Stimulated activated CD4-positive, alpha-beta T cell treated with anti-CD3 and anti-CD28 coated beads, TNF-alpha, amount 100 ng/mL, for 24 hours (primary cell): ENCODE measurements at regions not wholly inside any gene's neighbourhood (a gene's known extent, or its start where the extent isn't known, plus 50 kb on each side); places are given as distances from the start of the nearest gene placed in this dataset.
"Not testable (repeated sequence)": the region's sequence is repeated elsewhere in the genome, so short reads cannot be mapped to it uniquely, and the experiment has no call there.

Experiments used
- DNase-seq, 3 experiments: peaks; one replicate each; pipeline ENCODE4 v3.0.0-alpha.2; 2020; ENCODE audit warnings: low read depth in 3 of 3

DNA sequence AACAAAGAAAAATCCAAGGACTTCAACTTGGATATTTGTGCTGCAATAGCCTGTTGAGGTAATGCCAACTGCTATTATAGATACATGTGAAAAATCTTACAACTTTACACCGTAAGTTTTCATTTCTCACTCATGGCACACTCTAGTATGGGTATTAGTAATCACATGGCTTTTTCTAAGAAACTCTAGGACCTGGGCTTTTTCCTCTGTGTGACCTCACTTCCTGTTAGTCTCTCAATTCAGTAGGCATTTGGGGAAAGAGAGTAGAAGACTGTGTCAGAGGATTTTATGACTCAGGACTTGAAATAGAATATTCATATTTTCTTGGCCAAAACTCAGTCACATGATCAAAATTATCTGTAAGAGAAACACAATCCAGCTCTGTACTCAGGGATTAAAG, 1049.9 kb downstream of the REEP3 start:
- DNase-seq = no peak

DNA sequence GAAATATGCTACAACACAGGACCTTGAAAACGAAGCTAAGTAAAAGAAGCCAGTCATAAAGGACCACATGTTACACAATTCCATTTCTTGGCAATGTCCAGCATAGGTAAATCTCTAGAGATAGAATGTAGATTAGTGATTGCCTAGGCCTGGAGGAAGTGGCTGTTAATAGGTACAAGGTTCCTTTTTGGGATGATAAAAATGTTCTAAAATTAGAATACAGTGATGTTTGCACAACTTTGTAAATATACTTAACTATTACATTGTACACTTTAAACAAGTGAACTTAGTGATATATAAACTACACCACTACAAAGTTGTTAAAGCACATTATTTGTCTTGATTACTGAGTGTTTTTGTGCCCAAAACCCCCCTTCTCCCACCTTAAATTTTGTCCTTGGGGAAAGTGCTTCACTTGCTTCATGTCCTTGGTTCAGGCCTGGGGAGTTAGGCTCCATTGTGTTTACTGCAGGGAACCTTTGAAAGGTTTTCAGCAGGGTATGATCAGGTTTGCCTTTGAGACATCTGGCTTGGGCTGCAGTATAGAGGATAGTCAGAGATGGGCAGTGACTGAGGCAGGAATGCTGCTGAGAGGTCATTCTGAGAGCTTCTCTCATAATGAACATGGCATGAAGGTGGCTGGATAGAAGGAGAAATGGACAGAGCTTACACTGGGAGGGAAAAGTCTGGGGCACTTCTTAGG, 1052.6 kb downstream of the REEP3 start:
- no peak for DNase-seq

DNA sequence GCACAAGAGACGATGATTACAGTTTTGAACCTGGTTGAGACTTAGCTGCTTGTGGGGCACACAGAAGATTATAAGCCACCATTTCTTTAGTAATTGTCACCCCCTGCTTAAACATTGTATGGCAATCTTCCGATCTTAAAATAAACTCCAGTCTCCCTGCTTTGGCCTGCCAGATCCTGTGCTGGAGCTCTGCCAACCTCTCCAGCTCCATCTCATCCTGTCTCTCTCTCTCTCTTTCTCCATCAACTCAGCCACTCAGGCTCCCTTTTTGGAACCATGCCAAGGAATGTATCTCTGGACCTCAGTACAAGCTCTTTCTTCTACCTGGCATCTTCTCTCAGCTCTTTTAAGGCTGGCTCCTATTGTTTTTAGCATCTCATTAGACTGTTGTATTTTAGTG, 1053.2 kb downstream of the REEP3 start:
- no peak for DNase-seq

DNA sequence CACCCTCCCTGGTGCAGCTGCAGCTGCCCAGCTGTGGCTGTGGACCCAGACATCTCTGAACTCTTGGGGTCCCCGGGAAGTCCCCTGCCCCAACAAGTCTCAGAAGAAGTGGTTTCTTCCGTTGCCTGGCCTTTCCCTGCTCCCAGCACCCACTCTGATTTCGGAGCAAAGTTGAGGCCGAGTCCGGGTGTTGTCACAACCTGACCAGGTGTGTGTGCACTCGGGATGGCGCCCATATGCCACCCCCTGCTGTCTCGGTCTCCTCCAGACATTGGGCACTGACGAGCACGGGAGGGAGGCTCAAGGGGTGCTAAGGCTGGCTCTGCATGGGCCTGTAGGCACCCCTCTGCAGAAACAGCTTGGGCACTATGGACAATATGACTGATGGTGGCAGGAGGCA, 1055.3 kb downstream of the REEP3 start:
- DNase-seq = no peak

DNA sequence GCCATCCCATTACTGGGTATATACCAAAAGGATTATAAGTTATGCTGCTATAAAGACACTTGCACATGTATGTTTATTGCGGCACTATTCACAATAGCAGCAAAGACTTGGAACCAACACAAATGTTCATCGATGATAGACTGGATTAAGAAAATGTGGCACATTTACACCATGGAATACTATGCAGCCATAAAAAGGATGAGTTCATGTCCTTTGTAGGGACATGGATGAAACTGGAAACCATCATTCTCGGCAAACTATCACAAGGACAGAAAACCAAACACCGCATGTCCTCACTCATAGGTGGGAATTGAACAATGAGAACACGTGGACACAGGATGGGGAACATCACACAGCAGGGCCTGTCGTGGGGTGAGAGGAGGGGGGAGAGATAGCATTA, 1057.6 kb downstream of the REEP3 start:
- DNase-seq = not testable (repeated sequence)

DNA sequence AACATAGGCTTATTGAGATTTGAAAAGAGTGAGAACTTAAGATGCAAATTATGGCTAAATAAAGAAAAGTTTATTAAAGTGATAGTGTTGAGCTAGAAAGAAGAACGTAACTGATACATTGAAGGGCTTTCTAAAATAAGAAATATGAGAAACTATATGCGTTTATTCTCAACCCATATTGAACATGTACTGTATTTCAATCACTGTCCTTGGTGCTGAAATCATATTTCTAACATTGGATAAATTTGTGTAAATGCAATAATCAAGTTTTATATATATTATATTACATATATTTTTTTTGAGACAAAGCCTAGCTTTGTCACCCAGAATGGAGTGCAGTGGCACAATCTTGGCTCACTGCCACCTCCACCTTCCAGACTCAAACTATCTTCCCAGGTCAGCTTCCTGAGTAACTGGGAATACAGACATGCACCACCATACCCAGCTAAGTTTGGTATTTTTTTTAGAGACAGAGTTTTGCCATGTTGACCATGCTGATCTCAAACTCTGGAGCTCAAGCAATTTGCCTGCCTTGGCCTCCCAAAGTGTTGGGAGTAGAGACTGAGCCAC, 1065.8 kb downstream of the REEP3 start:
- DNase-seq = no peak

DNA sequence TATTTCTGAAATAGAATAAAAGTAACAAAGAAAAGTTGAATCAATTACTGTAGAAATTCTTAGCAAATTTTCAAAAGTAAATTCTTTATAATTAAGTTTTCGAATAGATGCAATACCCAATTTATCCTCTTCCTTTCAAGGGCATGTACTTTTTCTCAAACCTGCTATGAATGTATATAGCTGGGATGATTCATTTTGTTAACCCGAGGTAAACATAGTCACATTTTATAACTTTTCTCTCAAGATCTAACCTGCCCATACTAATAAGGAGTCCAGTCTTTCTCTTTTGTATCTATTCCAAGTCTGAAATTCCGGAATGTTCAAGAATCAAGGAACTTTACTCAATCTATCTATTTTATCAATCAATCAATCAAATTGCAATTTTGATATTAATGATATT, 1072.9 kb downstream of the REEP3 start:
- no peak for DNase-seq

DNA sequence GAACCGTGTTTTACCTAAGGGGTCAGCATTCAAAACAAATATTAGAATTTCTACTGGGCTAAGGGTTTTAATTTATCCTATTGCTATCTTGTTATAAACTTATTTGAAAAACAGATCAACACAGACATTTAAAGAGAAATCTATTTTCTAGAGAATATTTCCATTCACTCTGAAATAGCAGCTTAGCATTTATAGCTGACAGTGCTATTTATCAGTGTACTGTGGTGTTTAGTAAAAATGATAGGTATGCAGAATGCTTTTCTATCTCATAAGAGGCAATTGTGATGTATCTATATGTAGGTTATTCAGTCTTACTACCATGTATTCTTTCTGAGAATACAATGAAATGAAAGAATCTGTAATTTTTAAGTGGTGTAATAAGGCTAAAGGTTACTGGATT, 1077.4 kb downstream of the REEP3 start:
- DNase-seq = no peak

DNA sequence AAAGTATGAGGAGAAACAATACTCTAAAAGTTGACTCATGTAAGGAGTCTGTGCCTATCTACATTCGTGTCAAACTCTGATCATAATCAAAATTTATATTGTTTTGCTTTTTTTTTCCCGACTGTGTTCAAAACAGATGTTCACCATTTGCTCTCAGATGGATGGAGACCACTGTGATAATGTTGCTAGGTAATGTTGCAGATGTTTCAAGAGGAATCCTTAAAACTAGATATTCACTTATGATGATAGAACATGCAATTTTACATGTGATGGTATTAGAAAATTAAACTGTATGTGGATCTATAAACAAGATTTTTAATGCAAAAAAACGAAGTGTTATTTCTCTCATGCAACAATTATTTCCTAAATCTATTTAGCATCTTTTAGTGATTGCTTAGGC, 1080.1 kb downstream of the REEP3 start:
- DNase-seq = no peak

DNA sequence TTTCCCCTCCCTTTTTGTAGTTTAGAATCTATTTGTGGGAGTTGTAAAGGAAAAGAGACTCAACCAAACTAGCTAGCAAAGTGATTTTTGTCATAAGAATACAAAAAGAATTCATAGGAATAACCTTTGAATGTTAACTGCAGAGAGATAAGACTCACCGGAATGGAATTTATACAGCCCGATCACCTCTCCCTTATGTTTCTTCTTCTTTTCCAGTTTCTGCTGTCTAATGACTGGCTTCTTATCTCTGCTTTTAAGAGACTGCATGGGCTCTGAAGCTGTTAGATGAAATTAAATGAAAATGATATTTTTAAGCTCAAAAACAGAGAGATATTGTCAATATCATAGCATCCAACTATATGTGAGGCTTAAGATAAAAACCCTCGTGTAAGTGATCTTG, 1095.9 kb downstream of the REEP3 start:
- DNase-seq = no peak

DNA sequence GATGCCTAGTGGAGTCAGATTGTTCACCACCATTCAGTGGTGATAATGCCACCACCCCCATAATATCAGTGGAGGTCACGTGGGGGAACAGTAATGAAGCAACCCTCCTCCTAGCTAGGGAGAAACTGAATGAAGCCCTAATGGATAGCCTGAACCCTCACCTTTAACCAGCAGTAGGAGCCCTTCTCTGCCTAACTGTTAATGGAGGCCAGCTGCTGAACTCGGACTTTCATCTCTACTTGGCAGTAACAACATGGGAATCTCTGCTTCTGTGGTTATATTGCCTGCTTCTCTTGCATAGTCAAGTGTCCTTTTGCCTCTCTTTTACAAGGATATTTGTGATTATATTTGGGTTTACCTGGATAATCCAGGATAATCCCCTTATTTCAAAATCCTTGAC, 1097.9 kb downstream of the REEP3 start:
- DNase-seq = no peak

DNA sequence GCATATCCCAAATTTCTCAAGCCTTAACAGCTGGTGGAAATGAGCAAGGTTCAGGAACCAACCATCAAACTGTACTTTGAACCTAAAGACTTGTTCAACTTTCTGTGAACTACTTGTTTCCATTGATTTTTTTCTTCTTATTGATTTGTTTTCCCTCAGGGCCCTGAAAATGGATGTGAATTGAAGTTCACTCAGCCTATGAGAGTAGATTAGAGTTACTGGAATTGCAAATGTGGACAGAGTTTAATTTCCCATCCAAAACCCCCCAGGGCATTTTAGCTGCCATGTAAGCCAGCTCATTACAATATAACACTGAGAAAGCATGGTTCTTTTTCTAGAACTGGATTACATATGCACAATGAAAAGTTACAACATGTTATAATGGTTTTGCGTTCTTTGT, 1105.7 kb downstream of the REEP3 start:
- DNase-seq = no peak

DNA sequence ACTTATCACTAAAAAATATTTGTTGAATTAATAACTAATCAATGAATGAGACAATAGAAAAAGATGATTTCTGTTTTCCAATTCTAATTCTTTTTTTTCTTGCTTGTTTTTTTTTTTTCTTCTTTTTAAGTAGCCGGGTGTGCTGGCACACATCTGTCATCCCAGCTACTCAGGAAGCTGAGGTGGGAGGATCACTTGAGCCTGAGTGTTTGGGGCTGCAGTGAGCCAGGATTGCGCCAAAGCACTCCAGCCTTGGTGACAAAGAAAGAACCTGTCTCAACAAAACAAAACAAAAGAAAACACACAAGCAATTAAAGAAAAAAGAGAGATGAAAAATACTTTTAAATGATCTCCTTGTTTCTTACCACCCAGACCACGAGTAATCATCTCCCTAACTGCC, 1109.3 kb downstream of the REEP3 start:
- DNase-seq = no peak

DNA sequence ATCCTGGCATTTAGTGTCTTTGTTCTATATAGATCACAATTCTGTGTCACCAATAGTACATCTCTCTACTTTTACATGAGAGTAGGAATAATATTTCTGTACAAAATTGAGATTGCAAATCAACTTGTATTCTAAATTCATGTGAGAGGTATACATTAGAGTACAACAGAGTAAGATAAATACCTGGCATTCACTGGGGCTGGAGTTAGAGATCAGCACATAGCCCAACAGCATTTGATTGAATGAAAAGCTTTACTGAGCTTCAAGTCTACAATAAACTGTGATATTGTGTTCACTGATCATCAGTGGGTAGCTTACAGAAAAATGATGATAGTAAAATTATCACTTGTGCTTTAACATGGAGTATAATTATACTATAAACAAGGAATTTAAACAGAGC, 1114.7 kb downstream of the REEP3 start:
- no peak for DNase-seq

DNA sequence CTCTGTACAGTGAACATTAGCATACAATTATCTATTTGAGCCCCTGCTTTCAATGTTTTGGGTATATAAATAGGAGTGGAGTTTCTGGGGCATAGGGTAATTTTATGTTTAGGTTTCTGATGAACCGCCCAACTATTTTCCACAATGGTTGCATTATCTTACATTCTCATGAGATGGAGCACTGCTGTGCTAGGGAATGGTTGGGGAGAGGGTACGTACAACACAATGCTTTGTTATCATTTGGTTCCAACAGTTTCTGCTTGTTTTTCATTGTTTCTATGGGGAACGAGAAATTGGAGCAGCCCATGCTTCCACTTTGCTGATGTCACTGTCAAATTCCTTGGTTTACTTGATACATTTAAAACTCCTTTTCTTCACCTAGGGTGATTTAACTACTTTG, 1115.3 kb downstream of the REEP3 start:
- no peak for DNase-seq

DNA sequence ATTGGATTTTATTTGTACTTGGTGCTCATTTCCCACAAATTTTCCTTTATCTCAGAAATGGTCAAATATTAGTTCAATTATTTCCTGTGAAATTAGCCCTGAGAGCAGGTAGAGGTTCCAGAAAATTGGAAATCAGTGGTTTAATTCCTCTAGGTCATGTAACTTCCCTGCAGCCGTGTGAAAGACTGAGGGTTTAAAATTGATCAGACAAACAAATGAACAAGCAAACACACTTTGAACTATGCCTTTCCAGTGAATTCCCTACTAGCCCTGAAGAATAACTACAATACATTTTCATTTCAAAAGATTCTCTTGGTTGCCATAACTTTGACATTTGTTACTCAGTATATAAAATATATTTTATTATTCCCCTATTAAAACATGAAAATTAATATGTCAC, 1116.7 kb downstream of the REEP3 start:
- DNase-seq = no peak

DNA sequence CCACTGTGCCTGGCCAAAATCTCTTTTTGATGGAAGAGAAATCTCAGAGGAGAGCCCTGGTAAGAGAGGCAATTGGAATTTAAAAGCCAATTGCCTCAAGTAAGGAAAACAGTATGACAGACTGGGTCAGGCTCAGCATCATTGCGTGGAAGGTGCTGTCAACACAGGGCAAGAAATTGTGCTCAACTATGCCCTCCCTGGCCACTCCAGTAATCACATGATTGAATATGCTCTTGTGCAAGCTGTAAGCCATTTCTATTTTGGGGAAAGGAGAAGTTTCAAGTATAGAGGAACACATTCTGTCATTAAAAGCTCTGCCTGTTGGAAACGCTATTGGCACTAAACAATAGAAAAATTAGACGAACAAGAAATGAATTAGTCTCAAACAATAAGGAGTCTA, 1127.7 kb downstream of the REEP3 start:
- DNase-seq = no peak

DNA sequence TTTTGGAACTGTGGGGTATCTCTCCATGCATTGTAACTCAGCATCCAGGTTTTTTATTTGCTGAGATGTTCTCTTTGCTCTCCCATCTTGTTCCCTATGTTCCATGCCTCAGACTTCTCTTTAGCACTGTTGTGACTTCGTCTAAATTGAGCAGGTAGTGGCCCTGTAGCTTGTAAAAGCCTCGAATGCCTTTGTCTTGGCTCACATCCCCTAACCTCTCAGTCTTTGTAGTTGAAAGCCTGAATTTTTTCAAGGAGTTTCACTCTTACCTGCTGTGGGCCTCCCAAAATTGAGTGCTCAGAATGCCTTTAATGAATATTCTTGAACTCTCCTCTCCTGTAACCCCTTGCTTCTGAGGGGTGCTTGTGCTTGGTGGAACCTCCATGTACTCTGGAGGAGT, 1137.3 kb downstream of the REEP3 start:
- DNase-seq = no peak

DNA sequence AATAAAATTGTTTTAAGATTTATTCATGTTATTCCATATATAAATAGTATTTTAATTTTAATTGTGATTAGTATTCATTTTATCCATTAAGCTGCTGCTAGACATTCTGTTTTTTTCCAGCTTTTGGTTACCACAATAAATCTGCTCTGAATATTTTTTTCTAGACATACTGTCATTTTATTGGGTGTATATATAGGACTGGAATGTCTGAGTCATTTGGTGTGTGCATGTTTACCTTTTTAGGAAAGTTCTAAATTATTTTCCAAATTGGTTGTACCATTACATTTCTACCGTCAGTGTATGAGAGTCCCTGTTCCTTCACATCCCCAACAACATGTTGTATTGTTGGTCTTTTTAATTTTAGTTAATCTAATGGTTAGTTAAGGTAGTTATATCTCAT, 1138.1 kb downstream of the REEP3 start:
- no peak for DNase-seq

DNA sequence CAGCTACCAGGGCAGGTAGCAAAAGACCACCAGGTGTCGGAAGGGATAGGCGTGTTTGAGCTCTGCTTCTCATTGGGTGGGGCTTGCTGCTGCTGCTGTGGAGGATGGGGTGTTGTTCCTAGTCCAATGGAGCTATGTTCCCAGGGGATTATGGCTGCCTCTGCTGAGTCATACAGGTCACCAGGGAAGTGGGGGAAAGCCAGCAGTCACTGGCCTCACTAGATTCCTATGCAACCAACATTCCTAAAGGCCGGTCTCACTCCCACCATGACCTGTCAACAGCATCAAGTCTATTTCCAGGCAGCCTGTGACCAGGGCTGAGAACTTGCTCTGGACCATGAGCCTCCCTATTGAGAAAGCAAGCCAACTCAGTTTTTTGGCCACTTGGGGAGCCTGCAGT, 1160.8 kb downstream of the REEP3 start:
- DNase-seq = no peak

DNA sequence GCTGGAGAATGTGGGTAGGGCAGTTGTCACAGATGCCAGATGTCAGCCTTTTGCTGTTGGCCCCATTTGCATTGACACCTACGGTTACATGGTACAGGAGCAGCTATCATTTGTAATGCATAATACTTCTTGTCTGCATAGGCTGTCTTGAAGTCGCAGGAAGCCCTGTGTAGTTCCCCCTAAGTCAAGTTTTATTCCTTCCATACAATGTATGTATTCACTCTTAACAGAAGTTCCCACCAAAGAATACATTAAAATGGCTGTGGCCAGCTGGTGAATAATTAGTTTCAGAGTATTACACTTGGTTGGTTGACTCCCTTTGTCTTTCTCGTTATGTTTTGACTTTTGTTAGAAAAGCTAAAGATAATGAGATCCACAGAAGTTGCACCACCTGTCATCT, 1169.0 kb downstream of the REEP3 start:
- no peak for DNase-seq

DNA sequence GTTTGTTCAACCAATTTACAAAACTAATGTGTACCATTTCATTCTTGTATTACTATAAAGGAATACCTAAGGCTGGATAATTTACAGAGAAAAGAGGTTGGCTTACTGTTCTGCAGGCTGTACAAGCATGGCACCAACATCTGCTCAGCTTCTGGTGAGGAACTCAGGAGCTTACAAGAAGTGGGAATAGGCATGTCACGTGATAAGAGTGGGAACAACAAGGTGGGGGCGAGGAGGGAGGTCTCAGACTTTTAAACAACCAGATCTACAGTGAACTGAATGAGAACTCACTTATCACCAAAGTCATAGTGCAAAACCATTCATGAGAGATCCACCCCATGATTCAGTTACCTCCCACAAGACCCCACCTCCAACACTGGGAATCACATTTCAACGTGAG, 1178.0 kb downstream of the REEP3 start:
- DNase-seq = no peak

DNA sequence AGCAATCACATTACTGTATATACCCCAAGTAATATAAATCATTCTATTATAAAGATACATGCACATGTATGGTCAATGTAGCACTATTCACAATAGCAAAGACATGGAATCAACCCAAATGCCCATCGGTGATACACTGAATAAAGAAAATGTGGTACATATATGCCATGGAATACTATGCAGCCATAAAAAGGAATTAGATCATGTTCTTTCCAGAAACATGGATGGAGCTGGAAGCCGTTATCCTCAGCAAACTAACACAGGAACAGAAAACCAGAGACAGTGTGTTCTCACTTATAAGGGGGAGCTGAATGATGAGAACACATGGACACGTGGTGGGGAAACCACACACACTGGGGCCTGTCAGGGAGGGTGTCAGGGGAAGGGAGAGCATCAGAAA, 1180.9 kb downstream of the REEP3 start:
- not testable (repeated sequence) for DNase-seq
